NCI-H82 (cell line): ENCODE measurements at regions not wholly inside any gene's neighbourhood (a gene's known extent, or its start where the extent isn't known, plus 50 kb on each side); places are given as distances from the start of the nearest gene placed in this dataset.

Experiments
- DNase-seq: peaks from one replicate; lab custom pipeline; 2025; lab: John Stamatoyannopoulos, UW

- DNase-seq = no peak
Measured at GRCh38 chr3:82287562-82287961, 526.1 kb upstream of the GBE1 start.

GRCh38 chr3:82281205-82281604 lies 519.8 kb upstream of the GBE1 start:
- DNase-seq = no peak

- DNase-seq = no peak
Measured at GRCh38 chr3:82276992-82277391, 515.5 kb upstream of the GBE1 start.

GRCh38 chr3:82274897-82275296 lies 513.5 kb upstream of the GBE1 start:
- DNase-seq = no peak

- no peak for DNase-seq
Measured at GRCh38 chr3:82265747-82266146, 504.3 kb upstream of the GBE1 start.

- no peak for DNase-seq
Measured at GRCh38 chr3:82262193-82262592, 500.7 kb upstream of the GBE1 start.

- DNase-seq = no peak
Measured at GRCh38 chr3:82261637-82262036, 500.2 kb upstream of the GBE1 start.

- DNase-seq = no peak
Measured at GRCh38 chr3:82261013-82261412, 499.6 kb upstream of the GBE1 start.

GRCh38 chr3:82259994-82260393 lies 498.5 kb upstream of the GBE1 start:
- DNase-seq = no peak

GRCh38 chr3:82240322-82240721 lies 478.9 kb upstream of the GBE1 start:
- no peak for DNase-seq

- DNase-seq = no peak
Measured at GRCh38 chr3:82236257-82236656, 474.8 kb upstream of the GBE1 start.

GRCh38 chr3:82229397-82229796 lies 468.0 kb upstream of the GBE1 start:
- DNase-seq = no peak

- DNase-seq = peak; percentile 85
Measured at GRCh38 chr3:82224661-82225060, 463.2 kb upstream of the GBE1 start.

GRCh38 chr3:82222401-82222800 lies 461.0 kb upstream of the GBE1 start:
- DNase-seq = no peak

- DNase-seq = no peak
Measured at GRCh38 chr3:82217571-82217970, 456.1 kb upstream of the GBE1 start.

GRCh38 chr3:82208002-82208710 lies 446.7 kb upstream of the GBE1 start:
- no peak for DNase-seq

GRCh38 chr3:82202269-82202668 lies 440.8 kb upstream of the GBE1 start:
- no peak for DNase-seq

- DNase-seq = no peak
Measured at GRCh38 chr3:82201316-82201715, 439.9 kb upstream of the GBE1 start.

- DNase-seq = no peak
Measured at GRCh38 chr3:82198009-82198408, 436.6 kb upstream of the GBE1 start.

- no peak for DNase-seq
Measured at GRCh38 chr3:82196645-82197044, 435.2 kb upstream of the GBE1 start.

GRCh38 chr3:82194870-82195269 lies 433.4 kb upstream of the GBE1 start:
- DNase-seq = no peak

GRCh38 chr3:82186017-82186416 lies 424.6 kb upstream of the GBE1 start:
- DNase-seq = no peak

GRCh38 chr3:82179291-82179690 lies 417.8 kb upstream of the GBE1 start:
- no peak for DNase-seq

GRCh38 chr3:82178291-82178690 lies 416.8 kb upstream of the GBE1 start:
- no peak for DNase-seq
